Nephron (organoid): ENCODE measurements at regions not wholly inside any gene's neighbourhood (a gene's known extent, or its start where the extent isn't known, plus 50 kb on each side); places are given as distances from the start of the nearest gene placed in this dataset.

Experiments
- H3K27ac Mint-ChIP-seq, 3 experiments: 2 replicates each; pipeline ENCODE4 v1.8.0; 2020; ENCODE audit warnings: mixed read lengths in 3 of 3, mild to moderate bottlenecking in 2 of 3, moderate library complexity in 1 of 3
- H3K27me3 Mint-ChIP-seq: 2 replicates; pipeline ENCODE4 v1.8.0; 2021; ENCODE audit warnings: low read depth, mild to moderate bottlenecking, moderate library complexity, mixed read lengths
- H3K36me3 Mint-ChIP-seq: 2 replicates; pipeline ENCODE4 v1.8.0; 2020; ENCODE audit warnings: low read depth, mixed read lengths
- H3K4me1 Mint-ChIP-seq: 2 replicates; pipeline ENCODE4 v1.8.0; 2020; ENCODE audit warnings: mixed read lengths
- H3K4me3 Mint-ChIP-seq, 3 experiments: 2 replicates each; pipeline ENCODE4 v1.8.0; 2020; ENCODE audit warnings: mild to moderate bottlenecking in 3 of 3, mixed read lengths in 3 of 3, moderate library complexity in 2 of 3
- H3K9me3 Mint-ChIP-seq: 2 replicates; pipeline ENCODE4 v1.8.0; 2020; ENCODE audit warnings: mixed read lengths
- TF ChIP-seq, protein P1 (sequence below), 3 experiments: fragments of 200-600 bp; sonication (generic); IDR thresholded peaks; one replicate each; pipeline ENCODE4 v1.5.0; 2021; ENCODE audit warnings: antibody characterized with exemption in 3 of 3; ENCODE audit not compliant: unreplicated experiment in 3 of 3

GRCh38 chr11:96464700-96465307 is 75.0 kb downstream of the JRKL start:
- Mint-ChIP-seq H3K27ac (no peak overlapping the region), H3K27me3 (no peaks in the 10 kb centered on the region), H3K4me1 (peaks cover 9% of the 10 kb centered on the region), H3K9me3 (no peaks in the 10 kb centered on the region), H3K36me3 (no peaks in the 10 kb centered on the region), H3K4me3 (no peak overlapping the region)
- TF ChIP-seq, protein P1, sequence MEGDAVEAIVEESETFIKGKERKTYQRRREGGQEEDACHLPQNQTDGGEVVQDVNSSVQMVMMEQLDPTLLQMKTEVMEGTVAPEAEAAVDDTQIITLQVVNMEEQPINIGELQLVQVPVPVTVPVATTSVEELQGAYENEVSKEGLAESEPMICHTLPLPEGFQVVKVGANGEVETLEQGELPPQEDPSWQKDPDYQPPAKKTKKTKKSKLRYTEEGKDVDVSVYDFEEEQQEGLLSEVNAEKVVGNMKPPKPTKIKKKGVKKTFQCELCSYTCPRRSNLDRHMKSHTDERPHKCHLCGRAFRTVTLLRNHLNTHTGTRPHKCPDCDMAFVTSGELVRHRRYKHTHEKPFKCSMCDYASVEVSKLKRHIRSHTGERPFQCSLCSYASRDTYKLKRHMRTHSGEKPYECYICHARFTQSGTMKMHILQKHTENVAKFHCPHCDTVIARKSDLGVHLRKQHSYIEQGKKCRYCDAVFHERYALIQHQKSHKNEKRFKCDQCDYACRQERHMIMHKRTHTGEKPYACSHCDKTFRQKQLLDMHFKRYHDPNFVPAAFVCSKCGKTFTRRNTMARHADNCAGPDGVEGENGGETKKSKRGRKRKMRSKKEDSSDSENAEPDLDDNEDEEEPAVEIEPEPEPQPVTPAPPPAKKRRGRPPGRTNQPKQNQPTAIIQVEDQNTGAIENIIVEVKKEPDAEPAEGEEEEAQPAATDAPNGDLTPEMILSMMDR (IDR thresholded peaks at IDR 0.05; ENCODE audit: unreplicated experiment in 3 of 3), result peak; percentile 73 to 80 (median 73)

GRCh38 chr11:96465512-96465911 is 75.7 kb downstream of the JRKL start:
- TF ChIP-seq, protein P1 (IDR thresholded peaks at IDR 0.05; ENCODE audit: unreplicated experiment in 3 of 3), result no peak
- no peaks in the 10 kb centered on the region for H3K27me3 Mint-ChIP-seq
- no peaks in the 10 kb centered on the region for H3K36me3 Mint-ChIP-seq
- no peaks in the 10 kb centered on the region for H3K9me3 Mint-ChIP-seq
- no peak overlapping the region for H3K4me3 Mint-ChIP-seq
- no peak overlapping the region for H3K27ac Mint-ChIP-seq
- H3K4me1 Mint-ChIP-seq, result peaks cover 9% of the 10 kb centered on the region

GRCh38 chr11:96466607-96467006 is 76.8 kb downstream of the JRKL start:
- Mint-ChIP-seq H3K4me3 (no peak overlapping the region), H3K27ac (no peak overlapping the region), H3K9me3 (no peaks in the 10 kb centered on the region), H3K27me3 (no peaks in the 10 kb centered on the region), H3K36me3 (no peaks in the 10 kb centered on the region), H3K4me1 (peaks cover 9% of the 10 kb centered on the region)
- TF ChIP-seq, protein P1 (IDR thresholded peaks at IDR 0.05; ENCODE audit: unreplicated experiment in 3 of 3), result no peak

DNA sequence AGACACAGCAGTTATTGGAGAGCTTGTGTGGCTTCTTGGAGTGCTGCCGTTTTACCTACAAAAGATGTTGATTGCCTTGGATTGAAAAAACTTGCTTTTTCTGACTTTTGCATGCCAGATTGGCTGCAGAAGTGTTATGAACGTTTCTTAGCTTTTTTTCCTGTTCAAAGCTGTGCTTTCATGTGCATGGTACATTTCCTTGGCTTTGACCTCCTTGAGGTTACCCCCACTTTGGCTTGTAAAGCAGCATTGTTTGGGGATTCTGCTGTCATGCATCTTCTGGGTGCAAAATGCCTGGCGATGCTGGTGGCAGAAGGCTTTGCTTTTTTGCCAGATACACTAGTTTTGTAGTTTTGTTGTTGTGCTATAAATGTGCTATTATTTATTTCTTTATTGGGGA is 80.0 kb downstream of the JRKL start:
- H3K36me3 Mint-ChIP-seq, result peaks cover 6% of the 10 kb centered on the region
- peaks cover 11% of the 10 kb centered on the region for H3K9me3 Mint-ChIP-seq
- H3K4me1 Mint-ChIP-seq, result peaks cover 3% of the 10 kb centered on the region
- TF ChIP-seq, protein P1 (IDR thresholded peaks at IDR 0.05; ENCODE audit: unreplicated experiment in 3 of 3), result no peak
- no peaks in the 10 kb centered on the region for H3K27me3 Mint-ChIP-seq
- no peak overlapping the region for H3K4me3 Mint-ChIP-seq
- no peak overlapping the region for H3K27ac Mint-ChIP-seq

- H3K4me1 Mint-ChIP-seq, result no peaks in the 10 kb centered on the region
- TF ChIP-seq, protein P1 (IDR thresholded peaks at IDR 0.05; ENCODE audit: unreplicated experiment in 3 of 3), result no peak
- no peaks in the 10 kb centered on the region for H3K27me3 Mint-ChIP-seq
- H3K36me3 Mint-ChIP-seq, result peaks cover 6% of the 10 kb centered on the region
- H3K9me3 Mint-ChIP-seq, result peaks cover 18% of the 10 kb centered on the region
- no peak overlapping the region for H3K27ac Mint-ChIP-seq
- no peak overlapping the region for H3K4me3 Mint-ChIP-seq
These were observed 80.7 kb downstream of the JRKL start for GRCh38 chr11:96470521-96470920.

GRCh38 chr11:96472085-96472484 is 82.3 kb downstream of the JRKL start:
- Mint-ChIP-seq H3K4me3 (no peak overlapping the region), H3K4me1 (no peaks in the 10 kb centered on the region), H3K9me3 (peaks cover 32% of the 10 kb centered on the region), H3K36me3 (peaks cover 6% of the 10 kb centered on the region), H3K27me3 (no peaks in the 10 kb centered on the region), H3K27ac (no peak overlapping the region)
- TF ChIP-seq, protein P1 (IDR thresholded peaks at IDR 0.05; ENCODE audit: unreplicated experiment in 3 of 3), result no peak
